ENCODE measurements at regions not wholly inside any gene's neighbourhood (a gene's known extent, or its start where the extent isn't known, plus 50 kb on each side); places are given as distances from the start of the nearest gene placed in this dataset.
A peak's percentile ranks its signal among the peaks of the same experiment; 100 is the strongest.

DNA sequence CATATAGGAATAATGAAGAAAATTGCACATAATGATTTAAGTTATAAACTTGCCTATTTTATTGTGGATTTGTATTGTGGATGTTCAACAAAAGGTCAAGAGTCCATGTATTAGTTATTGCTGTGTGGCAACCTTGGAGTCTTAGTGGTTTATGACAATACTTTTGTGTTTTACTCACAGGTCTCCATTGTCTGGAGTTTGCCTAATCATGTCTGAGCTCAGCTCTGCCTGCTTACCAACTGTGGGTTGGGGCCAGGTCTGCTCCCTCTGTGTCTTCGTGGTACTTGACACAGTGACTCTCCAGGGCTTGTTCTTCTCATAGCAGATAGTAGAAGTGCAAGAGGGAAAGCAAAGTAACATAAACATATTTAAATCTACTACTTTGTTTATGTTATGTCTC is 382.5 kb downstream of the CBLN2 start:
- H3K4me3 ChIP-seq (ENCODE audit: low read length in 2 of 2), result no peak overlapping the region
- POLR2A ChIA-PET (ENCODE audit: partially characterized antibody), result no interaction called here

DNA sequence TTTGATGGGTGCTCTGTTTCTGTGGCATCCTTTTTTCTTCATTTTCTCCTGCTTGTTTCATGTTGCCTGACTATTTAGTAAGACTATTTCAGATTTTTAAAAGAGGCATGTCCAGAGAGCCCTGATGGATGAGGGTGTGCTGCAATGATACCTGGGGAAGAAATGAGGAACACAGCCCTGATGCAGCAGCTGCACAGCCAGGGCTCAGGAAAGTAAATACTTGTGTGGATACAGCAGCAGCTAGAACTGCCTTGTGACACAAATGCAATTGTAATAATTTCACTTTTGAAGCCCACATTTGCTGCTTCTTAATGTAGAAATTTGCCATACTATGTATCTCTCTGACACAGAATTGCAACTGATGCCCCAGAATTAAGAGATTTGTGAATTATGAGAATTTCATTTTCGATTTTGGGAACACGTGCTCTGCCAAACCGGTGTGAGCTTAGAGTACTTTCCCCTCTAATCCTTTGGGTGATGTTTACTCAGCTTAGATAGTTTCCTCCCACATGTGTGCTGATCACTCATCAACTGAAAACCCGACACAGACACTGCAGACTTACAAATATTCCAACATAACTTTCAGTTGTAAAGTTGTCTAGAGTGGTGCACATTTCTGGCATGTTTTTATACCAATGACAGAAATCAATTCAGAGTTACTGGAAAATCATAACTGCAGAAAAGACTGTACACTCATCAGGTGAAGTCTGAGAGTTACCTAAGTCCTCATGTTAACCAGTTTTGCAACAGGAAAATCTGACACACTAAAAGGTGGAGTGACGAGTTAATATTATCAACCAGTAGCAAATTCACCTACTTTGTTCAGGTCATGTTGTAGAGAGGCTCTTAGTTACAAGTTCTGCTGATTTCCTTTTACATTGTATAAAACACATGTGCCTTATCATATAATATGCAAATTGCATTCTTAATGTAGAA is 383.4 kb downstream of the CBLN2 start:
- no peaks in the 10 kb centered on the region for H3K9me3 ChIP-seq (ENCODE audit: control insufficient read depth in 1 of 2, low read length in 2 of 2)
- no peaks in the 10 kb centered on the region for H3K27me3 ChIP-seq (ENCODE audit: insufficient read depth, low read length)
- intact Hi-C loops (cut with micrococcal nuclease), result no loop called here
- H3K27ac ChIP-seq (ENCODE audit: low read depth, low read length), result no peak overlapping the region
- H3K4me1 ChIP-seq (ENCODE audit: insufficient read depth, low read length), result no peaks in the 10 kb centered on the region
- POLR2A ChIA-PET (ENCODE audit: partially characterized antibody), result no interaction called here
- DNase-seq, result no peak
- Mint-ChIP-seq H3K27ac (no peak overlapping the region), H3K27me3 (no peaks in the 10 kb centered on the region), H3K36me3 (no peaks in the 10 kb centered on the region), H3K9me3 (peaks cover 0 to 14% (median 5%) of the 10 kb centered on the region in 8 donors), H3K4me1 (no peaks in the 10 kb centered on the region), H3K4me3 (no peak overlapping the region)
- H3K36me3 ChIP-seq (ENCODE audit: insufficient read depth, low read length), result no peaks in the 10 kb centered on the region
- CTCF ChIA-PET (ENCODE audit: partially characterized antibody), result no interaction called here
- no peak overlapping the region for H3K4me3 ChIP-seq (ENCODE audit: low read length in 2 of 2)

More for the DNA sequence above, 382.5 kb downstream of the CBLN2 start:
- CTCF ChIA-PET (ENCODE audit: partially characterized antibody), result no interaction called here
- Mint-ChIP-seq H3K4me1 (no peaks in the 10 kb centered on the region), H3K9me3 (peaks cover 0 to 11% (median 3%) of the 10 kb centered on the region in 8 donors), H3K36me3 (no peaks in the 10 kb centered on the region), H3K27ac (no peak overlapping the region), H3K27me3 (no peaks in the 10 kb centered on the region), H3K4me3 (no peak overlapping the region)
- Histone ChIP-seq H3K36me3 (ENCODE audit: insufficient read depth, low read length) (no peaks in the 10 kb centered on the region), H3K27me3 (ENCODE audit: insufficient read depth, low read length) (no peaks in the 10 kb centered on the region), H3K4me1 (ENCODE audit: insufficient read depth, low read length) (no peaks in the 10 kb centered on the region), H3K9me3 (ENCODE audit: control insufficient read depth in 1 of 2, low read length in 2 of 2) (no peaks in the 10 kb centered on the region), H3K27ac (ENCODE audit: low read depth, low read length) (no peak overlapping the region)
- no peak for DNase-seq
- intact Hi-C loops (cut with micrococcal nuclease), result no loop called here

DNA sequence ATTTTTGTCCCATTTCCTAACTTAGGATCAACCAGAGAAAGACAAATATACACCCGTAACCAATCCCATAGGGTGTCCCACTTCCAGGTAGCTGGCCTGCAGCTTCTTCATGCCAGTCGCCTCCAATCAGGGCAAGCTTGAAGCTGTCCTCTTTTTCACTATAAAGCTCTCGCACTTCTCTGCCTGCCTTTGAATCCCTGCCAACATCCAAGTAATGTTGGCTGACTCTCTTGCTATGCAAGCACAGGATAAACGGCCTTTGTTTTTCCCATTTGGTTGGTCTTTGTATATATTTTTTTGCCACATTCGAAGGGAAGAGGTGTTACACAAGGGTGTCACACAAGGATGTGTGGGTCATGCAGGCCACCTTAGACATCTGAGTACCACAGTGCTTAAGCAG is 388.8 kb downstream of the CBLN2 start:
- no peak overlapping the region for H3K4me3 ChIP-seq (ENCODE audit: low read length in 2 of 2)

DNA sequence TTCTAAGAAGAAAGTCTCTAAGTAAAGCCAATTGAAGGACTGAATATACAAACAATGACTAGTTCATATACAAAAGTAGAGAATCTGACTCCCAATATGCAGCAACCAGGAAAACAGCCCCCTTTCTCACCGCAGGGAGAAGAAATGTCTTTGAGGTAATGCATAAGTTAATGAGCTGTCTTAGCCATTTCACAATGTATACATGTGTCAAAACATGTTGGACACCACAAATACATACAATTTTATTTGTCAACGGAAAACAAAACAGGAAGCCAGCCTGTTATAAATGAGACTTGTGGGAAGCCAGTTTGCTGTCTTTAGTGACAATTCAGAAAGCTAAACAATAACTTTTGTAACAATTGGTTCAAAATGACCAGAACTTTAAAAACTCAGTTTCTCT is 389.2 kb downstream of the CBLN2 start:
- peaks cover 0 to 27% (median 7%) of the 10 kb centered on the region in 8 donors for H3K9me3 Mint-ChIP-seq
- no peak overlapping the region for H3K27ac ChIP-seq (ENCODE audit: low read depth, low read length)
- intact Hi-C loops (cut with micrococcal nuclease), result loop anchor here (10.0 kb wide), 1 partner anchor 60 kb away; no protein-coding TSS in a partner anchor
- H3K27ac Mint-ChIP-seq, result no peak overlapping the region
- H3K27me3 Mint-ChIP-seq, result no peaks in the 10 kb centered on the region
- H3K4me1 Mint-ChIP-seq, result no peaks in the 10 kb centered on the region
- no peak overlapping the region for H3K4me3 ChIP-seq (ENCODE audit: low read length in 2 of 2)
- H3K36me3 ChIP-seq (ENCODE audit: insufficient read depth, low read length), result no peaks in the 10 kb centered on the region
- no peaks in the 10 kb centered on the region for H3K36me3 Mint-ChIP-seq
- H3K4me3 Mint-ChIP-seq, result no peak overlapping the region
- H3K4me1 ChIP-seq (ENCODE audit: insufficient read depth, low read length), result no peaks in the 10 kb centered on the region
- ChIA-PET CTCF (ENCODE audit: partially characterized antibody) (no interaction called here), POLR2A (ENCODE audit: partially characterized antibody) (no interaction called here)
- H3K9me3 ChIP-seq (ENCODE audit: control insufficient read depth in 1 of 2, low read length in 2 of 2), result no peaks in the 10 kb centered on the region
- H3K27me3 ChIP-seq (ENCODE audit: insufficient read depth, low read length), result no peaks in the 10 kb centered on the region
- DNase-seq, result no peak

More for the DNA sequence above, 388.8 kb downstream of the CBLN2 start:
- no peaks in the 10 kb centered on the region for H3K4me1 ChIP-seq (ENCODE audit: insufficient read depth, low read length)
- Mint-ChIP-seq H3K4me1 (no peaks in the 10 kb centered on the region), H3K36me3 (no peaks in the 10 kb centered on the region), H3K9me3 (peaks cover 0 to 27% (median 6%) of the 10 kb centered on the region in 8 donors), H3K27ac (no peak overlapping the region), H3K4me3 (no peak overlapping the region), H3K27me3 (no peaks in the 10 kb centered on the region)
- POLR2A ChIA-PET (ENCODE audit: partially characterized antibody), result no interaction called here
- no peaks in the 10 kb centered on the region for H3K36me3 ChIP-seq (ENCODE audit: insufficient read depth, low read length)
- H3K27me3 ChIP-seq (ENCODE audit: insufficient read depth, low read length), result no peaks in the 10 kb centered on the region
- H3K9me3 ChIP-seq (ENCODE audit: control insufficient read depth in 1 of 2, low read length in 2 of 2), result no peaks in the 10 kb centered on the region
- no peak for DNase-seq
- CTCF ChIA-PET (ENCODE audit: partially characterized antibody), result no interaction called here
- no peak overlapping the region for H3K27ac ChIP-seq (ENCODE audit: low read depth, low read length)
- intact Hi-C loops (cut with micrococcal nuclease), result loop anchor here (10.0 kb wide), 1 partner anchor 59 kb away; no protein-coding TSS in a partner anchor

DNA sequence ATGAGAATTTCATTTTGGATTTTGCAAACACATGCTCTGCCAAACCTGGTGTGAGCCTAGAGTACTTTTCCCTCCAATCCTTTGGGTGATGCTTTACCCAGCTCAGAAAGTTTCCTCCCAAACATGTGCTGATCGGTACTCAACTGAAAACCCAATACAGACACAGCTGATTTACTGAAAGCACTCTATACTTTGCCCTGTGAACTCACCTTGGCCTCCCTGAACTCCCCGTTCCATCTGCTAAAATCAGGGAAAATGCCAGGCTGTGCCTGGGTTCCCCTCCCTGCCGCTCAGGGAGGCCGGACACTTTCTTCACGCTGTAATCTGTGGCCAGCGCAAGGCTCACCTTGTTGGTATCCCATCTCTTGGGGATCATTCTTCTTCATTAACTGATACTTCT is 391.2 kb downstream of the CBLN2 start:
- H3K9me3 Mint-ChIP-seq, result peaks cover 0 to 21% (median 7%) of the 10 kb centered on the region in 8 donors
- no peaks in the 10 kb centered on the region for H3K4me1 Mint-ChIP-seq
- no peaks in the 10 kb centered on the region for H3K27me3 Mint-ChIP-seq
- Histone ChIP-seq H3K4me3 (ENCODE audit: low read length in 2 of 2) (no peak overlapping the region), H3K27ac (ENCODE audit: low read depth, low read length) (no peak overlapping the region), H3K27me3 (ENCODE audit: insufficient read depth, low read length) (no peaks in the 10 kb centered on the region), H3K36me3 (ENCODE audit: insufficient read depth, low read length) (no peaks in the 10 kb centered on the region), H3K4me1 (ENCODE audit: insufficient read depth, low read length) (no peaks in the 10 kb centered on the region), H3K9me3 (ENCODE audit: control insufficient read depth in 1 of 2, low read length in 2 of 2) (no peaks in the 10 kb centered on the region)
- intact Hi-C loops (cut with micrococcal nuclease), result loop anchor here (10.0 kb wide), 1 partner anchor 62 kb away; no protein-coding TSS in a partner anchor
- CTCF ChIA-PET (ENCODE audit: partially characterized antibody), result no interaction called here
- H3K36me3 Mint-ChIP-seq, result no peaks in the 10 kb centered on the region
- POLR2A ChIA-PET (ENCODE audit: partially characterized antibody), result no interaction called here
- no peak for DNase-seq
- no peak overlapping the region for H3K4me3 Mint-ChIP-seq
- H3K27ac Mint-ChIP-seq, result peak overlapping the region in 1 of 7 donors; percentile 12

DNA sequence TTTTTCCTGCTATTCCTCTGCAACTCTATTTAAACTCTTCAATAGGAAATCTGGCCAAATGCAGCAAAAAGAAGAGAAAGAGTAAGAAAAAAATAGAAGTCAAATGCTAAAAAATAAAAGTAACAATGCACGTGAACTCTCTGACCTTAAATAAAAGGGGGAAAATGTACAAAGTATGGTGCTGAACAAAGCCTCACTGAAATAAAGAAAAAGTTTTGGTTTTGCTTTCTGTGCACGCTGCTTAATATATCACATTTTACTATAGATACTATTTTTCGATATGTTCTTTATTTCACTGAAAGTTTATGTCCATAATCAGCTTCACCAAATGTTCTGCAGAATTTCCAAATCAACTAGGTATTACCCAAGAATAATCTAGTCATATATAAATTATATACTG is 396.3 kb downstream of the CBLN2 start:
- no peak overlapping the region for H3K4me3 Mint-ChIP-seq
- peaks cover 0 to 7% (median 1%) of the 10 kb centered on the region in 8 donors for H3K9me3 Mint-ChIP-seq
- H3K4me1 ChIP-seq (ENCODE audit: insufficient read depth, low read length), result no peaks in the 10 kb centered on the region
- intact Hi-C loops (cut with micrococcal nuclease), result no loop called here
- no peaks in the 10 kb centered on the region for H3K36me3 ChIP-seq (ENCODE audit: insufficient read depth, low read length)
- H3K27ac Mint-ChIP-seq, result no peak overlapping the region
- no peak overlapping the region for H3K27ac ChIP-seq (ENCODE audit: low read depth, low read length)
- no peaks in the 10 kb centered on the region for H3K27me3 ChIP-seq (ENCODE audit: insufficient read depth, low read length)
- no peaks in the 10 kb centered on the region for H3K4me1 Mint-ChIP-seq
- no peaks in the 10 kb centered on the region for H3K9me3 ChIP-seq (ENCODE audit: control insufficient read depth in 1 of 2, low read length in 2 of 2)
- no peaks in the 10 kb centered on the region for H3K27me3 Mint-ChIP-seq
- ChIA-PET CTCF (ENCODE audit: partially characterized antibody) (no interaction called here), POLR2A (ENCODE audit: partially characterized antibody) (no interaction called here)
- no peak overlapping the region for H3K4me3 ChIP-seq (ENCODE audit: low read length in 2 of 2)
- no peaks in the 10 kb centered on the region for H3K36me3 Mint-ChIP-seq
- DNase-seq, result no peak

DNA sequence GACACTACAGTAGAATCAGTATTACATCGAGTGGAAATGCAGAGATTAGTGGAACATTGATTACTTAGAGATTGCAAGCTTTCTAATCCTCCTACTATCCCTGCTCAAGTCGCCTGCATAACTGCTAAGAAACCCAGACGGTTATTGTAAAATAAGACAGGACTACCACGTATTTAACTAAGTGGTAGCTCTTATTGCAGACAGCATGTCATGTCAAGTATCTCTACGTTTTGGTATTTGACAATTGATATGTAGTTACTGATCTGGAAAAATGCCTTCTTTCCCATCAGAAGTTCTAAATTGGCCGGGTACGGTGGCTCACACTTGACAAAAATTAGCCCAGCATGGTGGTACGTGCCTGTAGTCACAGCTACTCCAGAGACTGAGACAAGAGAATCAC is 404.1 kb downstream of the CBLN2 start:
- Histone ChIP-seq H3K27ac (ENCODE audit: low read depth, low read length) (no peak overlapping the region), H3K36me3 (ENCODE audit: insufficient read depth, low read length) (no peaks in the 10 kb centered on the region), H3K4me3 (ENCODE audit: low read length in 2 of 2) (no peak overlapping the region), H3K9me3 (ENCODE audit: control insufficient read depth in 1 of 2, low read length in 2 of 2) (no peaks in the 10 kb centered on the region), H3K27me3 (ENCODE audit: insufficient read depth, low read length) (no peaks in the 10 kb centered on the region), H3K4me1 (ENCODE audit: insufficient read depth, low read length) (no peaks in the 10 kb centered on the region)
- Mint-ChIP-seq H3K9me3 (peaks cover 2 to 14% (median 6%) of the 10 kb centered on the region in 8 donors), H3K27ac (no peak overlapping the region), H3K4me3 (no peak overlapping the region), H3K27me3 (no peaks in the 10 kb centered on the region), H3K4me1 (no peaks in the 10 kb centered on the region), H3K36me3 (no peaks in the 10 kb centered on the region)
- intact Hi-C loops (cut with micrococcal nuclease), result no loop called here
- CTCF ChIA-PET (ENCODE audit: partially characterized antibody), result no interaction called here
- no peak for DNase-seq
- POLR2A ChIA-PET (ENCODE audit: partially characterized antibody), result no interaction called here
